ENCODE measurements at regions not wholly inside any gene's neighbourhood (a gene's known extent, or its start where the extent isn't known, plus 50 kb on each side); places are given as distances from the start of the nearest gene placed in this dataset.
"Not testable (repeated sequence)": the region's sequence is repeated elsewhere in the genome, so short reads cannot be mapped to it uniquely, and the experiment has no call there.

- DNase-seq (ENCODE audit: low read depth); H3K4me3 ChIP-seq (ENCODE audit: low read depth, low read length): not testable (repeated sequence)
Measured at GRCh38 chr22:10526079-10526478, 5001.9 kb upstream of the OR11H1 start.

- DNase-seq (ENCODE audit: low read depth); H3K4me3 ChIP-seq (ENCODE audit: low read depth, low read length): not testable (repeated sequence)
Measured at GRCh38 chr22:10531141-10531540, 4996.9 kb upstream of the OR11H1 start.

DNA sequence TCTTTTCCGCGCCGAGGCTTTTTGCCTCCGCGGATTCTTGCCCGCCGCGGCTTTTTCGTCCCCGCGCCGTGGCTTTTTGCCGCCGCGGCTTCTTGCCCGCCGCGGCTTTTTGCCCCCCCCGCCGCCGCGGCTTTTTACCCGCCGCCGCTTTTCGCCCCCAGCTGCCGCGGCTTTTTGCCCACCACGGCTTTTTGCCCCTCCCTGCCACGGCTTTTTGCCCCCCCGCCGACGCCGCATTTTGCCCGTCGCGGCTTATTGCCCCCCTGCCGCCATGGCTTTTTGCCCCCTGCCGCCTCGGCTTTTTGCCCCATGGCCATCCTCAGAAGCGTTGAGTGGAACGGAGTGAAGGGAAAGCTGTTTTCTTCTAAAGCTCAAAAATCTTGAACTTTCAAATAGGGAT is 4955.5 kb upstream of the OR11H1 start:
- DNase-seq (ENCODE audit: low read depth); H3K4me3 ChIP-seq (ENCODE audit: low read depth, low read length): not testable (repeated sequence)

DNA sequence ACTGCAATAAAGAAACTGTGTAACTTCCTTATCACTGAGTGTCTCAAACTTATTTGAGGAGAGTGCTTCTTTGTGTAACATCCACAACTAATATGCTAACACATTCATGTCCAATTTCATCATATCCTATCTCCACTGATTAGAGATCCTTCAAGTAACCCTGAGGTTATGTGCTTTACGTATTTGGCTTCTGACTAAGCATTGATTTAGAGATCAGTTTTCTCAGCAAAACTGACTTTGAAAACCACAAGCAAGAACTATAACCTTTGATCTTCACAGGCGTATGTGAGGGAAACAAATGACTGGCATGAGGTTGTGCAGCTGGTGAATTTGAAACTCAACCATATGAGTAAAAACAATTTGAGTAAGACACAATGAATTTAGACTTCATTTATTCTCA is 4926.9 kb upstream of the OR11H1 start:
- DNase-seq (ENCODE audit: low read depth); H3K4me3 ChIP-seq (ENCODE audit: low read depth, low read length): not testable (repeated sequence)

- H3K4me3 ChIP-seq (ENCODE audit: low read depth, low read length); DNase-seq (ENCODE audit: low read depth): not testable (repeated sequence)
Measured at GRCh38 chr22:10631961-10632360, 4896.0 kb upstream of the OR11H1 start.

- not testable (repeated sequence) for H3K4me3 ChIP-seq (ENCODE audit: low read depth, low read length); DNase-seq (ENCODE audit: low read depth)
Measured at GRCh38 chr22:10635341-10635740, 4892.7 kb upstream of the OR11H1 start.

GRCh38 chr22:10662818-10663217 is 4865.2 kb upstream of the OR11H1 start:
- not testable (repeated sequence) for H3K4me3 ChIP-seq (ENCODE audit: low read depth, low read length); DNase-seq (ENCODE audit: low read depth)

GRCh38 chr22:10673065-10673464 is 4854.9 kb upstream of the OR11H1 start:
- H3K4me3 ChIP-seq (ENCODE audit: low read depth, low read length); DNase-seq (ENCODE audit: low read depth): not testable (repeated sequence)
- TF ChIP-seq CTCF (IDR thresholded peaks at IDR 0.05; ENCODE audit: control insufficient read depth, extremely low read depth, insufficient read depth): 0 out of 2 replicates have a peak, but pooled peaks have one; percentile 3

DNA sequence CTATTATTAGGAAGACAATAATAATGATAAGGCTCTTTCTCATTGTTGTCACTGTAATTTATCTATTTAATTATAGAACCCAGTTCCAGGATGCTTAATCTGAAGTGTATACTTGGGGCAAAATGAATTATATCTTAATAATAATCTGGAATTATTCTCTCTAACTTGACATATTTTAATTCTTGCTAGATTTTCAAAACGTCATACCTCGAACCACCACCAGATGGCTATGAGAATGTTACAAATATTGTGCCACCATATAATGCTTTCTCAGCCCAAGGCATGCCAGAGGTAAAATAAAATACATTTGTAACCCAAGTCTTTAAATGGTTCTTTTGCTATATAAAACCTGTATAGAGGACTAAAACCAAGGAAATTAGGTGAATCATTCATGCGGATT is 4849.3 kb upstream of the OR11H1 start:
- DNase-seq (ENCODE audit: low read depth); H3K4me3 ChIP-seq (ENCODE audit: low read depth, low read length): not testable (repeated sequence)

- not testable (repeated sequence) for H3K4me3 ChIP-seq (ENCODE audit: low read depth, low read length); DNase-seq (ENCODE audit: low read depth)
Measured at GRCh38 chr22:10685436-10685835, 4842.6 kb upstream of the OR11H1 start.

- not testable (repeated sequence) for DNase-seq (ENCODE audit: low read depth); H3K4me3 ChIP-seq (ENCODE audit: low read depth, low read length)
- TF ChIP-seq CTCF (IDR thresholded peaks at IDR 0.05; ENCODE audit: control insufficient read depth, extremely low read depth, insufficient read depth): peak; percentile 26; the same call in 1 of the 2 replicates
Measured at GRCh38 chr22:10687256-10687655, 4840.7 kb upstream of the OR11H1 start.

DNA sequence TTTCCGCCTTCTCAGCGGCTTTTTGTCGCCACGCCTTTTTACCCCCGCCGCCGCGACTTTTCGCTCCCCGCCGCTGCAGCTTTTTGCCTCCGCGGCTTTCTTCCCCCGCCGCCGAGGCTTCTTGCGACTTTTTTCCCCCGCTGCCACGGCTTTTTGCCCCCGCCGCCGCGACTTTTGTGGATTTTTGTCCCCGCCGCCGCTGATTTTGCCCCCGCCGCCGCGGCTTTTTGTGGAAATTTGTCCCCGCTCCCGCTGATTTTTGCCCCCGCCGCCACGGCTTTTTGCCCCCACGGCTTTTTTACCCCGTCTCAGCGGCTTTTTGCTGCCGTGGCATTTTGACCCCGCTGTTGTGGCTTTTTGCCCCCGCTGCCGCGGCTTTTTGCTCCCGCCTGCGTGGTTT is 4829.2 kb upstream of the OR11H1 start:
- DNase-seq (ENCODE audit: low read depth); H3K4me3 ChIP-seq (ENCODE audit: low read depth, low read length): not testable (repeated sequence)

DNA sequence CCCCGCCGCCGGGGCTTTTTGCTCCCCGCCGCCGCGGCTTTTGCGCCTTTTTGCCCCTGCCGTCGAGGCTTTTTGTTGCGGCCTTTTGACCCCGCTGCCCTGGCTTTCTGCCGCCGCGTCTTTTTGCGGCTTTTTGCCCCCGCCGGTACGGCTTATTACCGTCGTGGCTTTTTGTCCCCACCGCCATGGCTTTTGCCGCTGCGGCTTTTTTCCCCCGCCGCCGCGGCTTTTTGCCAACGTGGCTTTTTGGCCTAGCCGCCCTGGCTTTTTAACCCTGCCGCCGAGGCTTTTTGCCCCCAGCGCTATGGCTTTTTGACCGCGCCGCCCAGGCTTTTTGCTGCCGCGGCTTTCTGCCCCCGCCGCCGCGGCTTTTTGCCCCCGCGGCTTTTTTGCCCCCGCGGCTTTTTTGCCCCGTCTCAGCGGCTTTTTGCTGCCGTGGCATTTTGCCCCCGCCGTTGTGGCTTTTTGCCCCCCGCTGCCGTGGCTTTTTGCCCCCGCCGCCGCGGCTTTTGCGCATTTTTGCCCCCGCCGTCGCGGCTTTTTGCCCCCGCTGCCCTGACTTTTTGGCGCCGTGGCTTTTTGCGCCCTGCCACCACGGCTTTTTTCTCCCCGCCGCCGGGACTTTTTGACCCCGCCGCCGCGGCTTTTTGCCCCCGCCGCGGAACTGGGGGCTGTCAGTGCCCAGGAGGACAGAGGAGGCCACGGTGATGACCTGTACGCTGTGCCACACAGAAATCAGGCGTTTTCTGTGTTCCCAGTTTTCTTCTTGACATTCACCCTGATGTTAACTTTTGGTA is 4828.5 kb upstream of the OR11H1 start:
- H3K4me3 ChIP-seq (ENCODE audit: low read depth, low read length): not testable (repeated sequence)

DNA sequence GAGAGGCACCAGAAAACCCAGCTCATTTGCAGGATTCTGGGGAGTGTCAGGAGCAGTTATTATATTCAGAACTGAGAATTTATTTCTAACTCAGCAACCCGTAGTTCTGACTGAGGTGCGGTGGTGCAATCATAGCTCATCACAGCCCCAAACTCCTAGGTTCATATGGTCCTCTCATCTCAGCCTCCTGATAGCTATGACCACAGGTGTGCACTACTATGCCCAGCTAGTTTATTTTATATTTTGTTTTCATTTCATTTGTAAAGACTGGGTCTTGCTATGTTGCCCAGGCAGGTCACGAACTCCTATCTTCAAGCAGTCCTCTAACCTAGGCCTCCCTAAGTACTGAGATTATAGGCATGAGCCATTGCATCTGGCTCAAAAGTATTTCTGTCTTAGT is 4819.8 kb upstream of the OR11H1 start:
- not testable (repeated sequence) for H3K4me3 ChIP-seq (ENCODE audit: low read depth, low read length); DNase-seq (ENCODE audit: low read depth)

More for the DNA sequence above, 4828.5 kb upstream of the OR11H1 start:
- DNase-seq (ENCODE audit: low read depth): not testable (repeated sequence)

- DNase-seq (ENCODE audit: low read depth); H3K4me3 ChIP-seq (ENCODE audit: low read depth, low read length): not testable (repeated sequence)
Measured at GRCh38 chr22:10710923-10711322, 4817.1 kb upstream of the OR11H1 start.

- H3K4me3 ChIP-seq (ENCODE audit: low read depth, low read length); DNase-seq (ENCODE audit: low read depth): not testable (repeated sequence)
Measured at GRCh38 chr22:10722804-10723203, 4805.2 kb upstream of the OR11H1 start.

GRCh38 chr22:10723966-10724365 is 4804.0 kb upstream of the OR11H1 start:
- H3K4me3 ChIP-seq (ENCODE audit: low read depth, low read length); DNase-seq (ENCODE audit: low read depth): not testable (repeated sequence)

Measured in LNCaP clone FGC (cell line).